ENCODE measurements at regions not wholly inside any gene's neighbourhood (a gene's known extent, or its start where the extent isn't known, plus 50 kb on each side); places are given as distances from the start of the nearest gene placed in this dataset.

DNA sequence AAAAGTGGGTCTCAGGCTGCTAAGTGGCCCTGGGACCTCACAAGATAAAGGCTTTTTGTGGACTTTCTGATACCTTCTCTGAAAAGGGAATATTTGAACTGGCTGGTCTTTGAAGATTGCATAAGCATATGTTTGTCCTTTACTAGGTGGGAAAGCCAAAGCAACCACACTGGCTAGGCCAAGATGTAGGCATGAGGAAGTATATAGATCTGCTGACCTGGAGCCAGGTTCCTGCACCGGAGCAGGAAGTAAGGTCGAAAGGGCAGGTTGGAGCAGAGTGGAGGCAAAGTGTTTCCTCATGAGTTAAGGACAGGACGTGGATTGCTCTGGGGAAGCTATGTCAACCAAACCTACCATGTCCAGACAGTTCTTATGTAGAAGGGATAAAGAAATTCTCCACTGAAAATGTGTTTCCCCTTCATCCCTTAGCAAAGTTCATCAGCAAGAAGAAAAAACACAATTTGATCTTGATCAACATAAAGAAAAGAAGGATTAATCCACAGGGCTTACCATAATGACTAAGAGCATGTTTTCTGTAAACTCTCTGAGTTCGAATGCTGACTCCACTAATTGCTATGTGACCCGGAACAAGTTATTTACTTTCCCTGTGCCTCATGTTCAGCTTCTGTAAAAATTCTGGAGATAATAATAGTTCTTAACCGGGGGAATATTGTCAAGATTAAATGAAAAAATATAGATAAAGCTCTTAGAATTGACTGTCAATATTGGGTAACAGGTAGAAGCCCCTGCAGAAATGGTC is 156.1 kb upstream of the SRD5A2 start:
- no peak for TF ChIP-seq POLR2A (IDR thresholded peaks at IDR 0.05)
- TF ChIP-seq, protein P1, sequence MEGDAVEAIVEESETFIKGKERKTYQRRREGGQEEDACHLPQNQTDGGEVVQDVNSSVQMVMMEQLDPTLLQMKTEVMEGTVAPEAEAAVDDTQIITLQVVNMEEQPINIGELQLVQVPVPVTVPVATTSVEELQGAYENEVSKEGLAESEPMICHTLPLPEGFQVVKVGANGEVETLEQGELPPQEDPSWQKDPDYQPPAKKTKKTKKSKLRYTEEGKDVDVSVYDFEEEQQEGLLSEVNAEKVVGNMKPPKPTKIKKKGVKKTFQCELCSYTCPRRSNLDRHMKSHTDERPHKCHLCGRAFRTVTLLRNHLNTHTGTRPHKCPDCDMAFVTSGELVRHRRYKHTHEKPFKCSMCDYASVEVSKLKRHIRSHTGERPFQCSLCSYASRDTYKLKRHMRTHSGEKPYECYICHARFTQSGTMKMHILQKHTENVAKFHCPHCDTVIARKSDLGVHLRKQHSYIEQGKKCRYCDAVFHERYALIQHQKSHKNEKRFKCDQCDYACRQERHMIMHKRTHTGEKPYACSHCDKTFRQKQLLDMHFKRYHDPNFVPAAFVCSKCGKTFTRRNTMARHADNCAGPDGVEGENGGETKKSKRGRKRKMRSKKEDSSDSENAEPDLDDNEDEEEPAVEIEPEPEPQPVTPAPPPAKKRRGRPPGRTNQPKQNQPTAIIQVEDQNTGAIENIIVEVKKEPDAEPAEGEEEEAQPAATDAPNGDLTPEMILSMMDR (IDR thresholded peaks at IDR 0.05 in 8 of 11, conservative IDR thresholded peaks at IDR 0.05 in 3 of 11), result no peak

Data from spleen (tissue), 7 donors.